PC-9 (cell line): ENCODE measurements at regions not wholly inside any gene's neighbourhood (a gene's known extent, or its start where the extent isn't known, plus 50 kb on each side); places are given as distances from the start of the nearest gene placed in this dataset.

Experiments used
- CTCF ChIP-seq: fragments of 200-600 bp; sonication (generic); conservative IDR thresholded peaks from 2 replicates; pipeline ENCODE4 v1.6.1; 2017; ENCODE audit warnings: mixed run types, antibody characterized with exemption, mild to moderate bottlenecking, moderate library complexity
- EZH2 ChIP-seq: fragments of 200-600 bp; sonication (generic); IDR thresholded peaks from 2 replicates; pipeline ENCODE4 v1.8.0; 2017; ENCODE audit warnings: antibody characterized with exemption, low read depth

GRCh38 chr1:80375109-80375508 is 1368.6 kb upstream of the ADGRL4 start:
- TF ChIP-seq CTCF = no peak
- TF ChIP-seq EZH2 = no peak
